GM19467 (cell line): ENCODE measurements at regions not wholly inside any gene's neighbourhood (a gene's known extent, or its start where the extent isn't known, plus 50 kb on each side); places are given as distances from the start of the nearest gene placed in this dataset.

ENCODE experiments used
- ATAC-seq: cut with Tn5 transposase; IDR thresholded peaks from one replicate; pipeline ENCODE4 v1.9.1; 2021; ENCODE audit warnings: mild to moderate bottlenecking, moderate library complexity; ENCODE audit not compliant: unreplicated experiment

DNA sequence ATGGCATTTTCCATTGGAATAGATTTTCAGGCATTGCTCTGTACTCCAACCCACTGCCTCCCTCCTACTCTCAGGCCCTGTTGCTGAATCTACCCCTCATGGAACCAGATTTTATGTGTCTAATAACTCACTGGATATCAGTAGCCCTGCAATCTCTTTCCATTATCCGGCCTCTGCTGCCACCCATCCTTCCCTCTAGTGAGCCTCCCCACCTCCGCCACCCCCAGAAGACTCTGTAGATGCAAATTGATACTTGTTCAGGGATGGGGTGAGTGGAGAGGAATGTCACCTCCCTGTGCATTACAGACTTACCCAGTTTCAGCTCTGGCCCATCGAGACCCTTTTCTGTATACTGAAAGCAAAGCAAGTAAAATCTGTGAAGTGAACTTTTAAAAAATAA, 52.3 kb upstream of the PHYHIPL start:
- no peak for ATAC-seq

DNA sequence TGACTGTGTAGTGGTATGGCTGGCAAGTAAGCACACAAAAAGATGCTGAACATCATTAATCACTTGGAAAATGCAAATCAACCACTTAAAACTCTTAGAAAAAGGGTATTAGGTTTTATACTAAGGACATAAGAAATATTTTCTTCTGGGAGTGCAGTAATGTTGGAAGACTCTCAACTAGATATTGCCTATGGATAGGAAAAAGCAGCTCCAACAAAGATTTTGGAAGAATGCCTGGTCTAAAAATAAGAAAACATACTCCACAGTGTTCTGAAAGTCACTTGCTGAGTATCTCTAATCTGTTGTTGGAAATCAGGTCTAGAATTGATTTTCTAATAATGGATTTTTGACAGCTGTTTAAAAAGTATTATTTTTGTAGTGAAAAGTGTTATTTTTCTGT, 50.8 kb upstream of the PHYHIPL start:
- ATAC-seq, result no peak

DNA sequence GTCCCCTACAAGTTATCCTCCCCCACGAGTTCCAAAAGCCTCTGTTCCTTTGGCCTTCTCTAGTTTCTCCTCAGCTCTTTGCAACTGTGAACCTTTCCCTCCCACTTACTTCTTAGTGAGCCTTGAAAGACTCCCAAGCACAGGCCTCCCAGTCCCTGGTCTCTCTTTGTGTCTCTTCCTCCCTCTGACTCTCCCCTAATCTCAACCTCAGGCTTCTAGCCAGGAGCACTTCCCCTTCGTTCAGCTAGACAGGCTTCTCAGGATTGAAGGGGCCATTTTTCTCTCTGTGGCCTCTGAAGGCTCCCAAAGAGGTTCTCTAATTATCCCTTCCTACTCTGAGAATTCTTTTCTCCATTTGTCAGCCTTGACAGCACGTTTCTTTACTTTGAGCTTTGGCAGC, 50.2 kb upstream of the PHYHIPL start:
- no peak for ATAC-seq
